T-helper 1 cell treated with Interleukin-12 subunit alpha and Interleukin-12 subunit beta and Interleukin-4 antibody, amounts not matched to agents 30 μg/mL and 1 μg/mL, for 36 hours (primary cell): ENCODE measurements at regions not wholly inside any gene's neighbourhood (a gene's known extent, or its start where the extent isn't known, plus 50 kb on each side); places are given as distances from the start of the nearest gene placed in this dataset.

Source experiments
- H3K27ac Mint-ChIP-seq: one replicate; pipeline ENCODE4 v1.8.0; 2021; ENCODE audit warnings: mild to moderate bottlenecking, mixed read lengths
- H3K27me3 Mint-ChIP-seq: one replicate; pipeline ENCODE4 v1.8.0; 2021; ENCODE audit warnings: low read depth, mixed read lengths
- H3K36me3 Mint-ChIP-seq: one replicate; pipeline ENCODE4 v1.8.0; 2021; ENCODE audit warnings: low read depth, mixed read lengths
- H3K4me1 Mint-ChIP-seq: one replicate; pipeline ENCODE4 v1.8.0; 2021; ENCODE audit warnings: low read depth, mixed read lengths
- H3K4me3 Mint-ChIP-seq: one replicate; pipeline ENCODE4 v1.8.0; 2021; ENCODE audit warnings: mild to moderate bottlenecking, moderate library complexity, mixed read lengths
- H3K9me3 Mint-ChIP-seq: one replicate; pipeline ENCODE4 v1.8.0; 2021; ENCODE audit warnings: mixed read lengths

DNA sequence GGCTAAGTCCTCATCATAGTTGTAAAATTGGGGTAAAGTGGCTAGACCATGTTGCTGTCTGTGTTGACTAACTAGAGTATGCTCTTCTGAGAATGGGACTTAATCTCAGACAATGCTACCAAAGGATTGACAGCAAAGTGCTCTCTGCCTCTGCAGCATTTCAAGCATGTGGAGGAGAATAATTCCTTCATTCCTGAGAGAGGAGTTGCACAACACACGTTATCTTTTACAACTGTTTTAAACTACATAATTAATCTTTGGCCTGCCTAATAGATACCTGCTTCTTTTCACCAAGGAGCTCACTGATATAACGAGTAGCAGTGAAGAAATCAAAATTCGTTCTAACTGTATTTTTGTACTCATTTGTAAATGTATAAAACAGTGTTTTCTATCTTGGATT is 2172.2 kb downstream of the PCDH9 start:
- H3K4me1 Mint-ChIP-seq: no peaks in the 10 kb centered on the region
- no peaks in the 10 kb centered on the region for H3K27me3 Mint-ChIP-seq
- no peaks in the 10 kb centered on the region for H3K36me3 Mint-ChIP-seq
- H3K27ac Mint-ChIP-seq: no peak overlapping the region
- no peak overlapping the region for H3K4me3 Mint-ChIP-seq
- peaks cover 10% of the 10 kb centered on the region for H3K9me3 Mint-ChIP-seq

DNA sequence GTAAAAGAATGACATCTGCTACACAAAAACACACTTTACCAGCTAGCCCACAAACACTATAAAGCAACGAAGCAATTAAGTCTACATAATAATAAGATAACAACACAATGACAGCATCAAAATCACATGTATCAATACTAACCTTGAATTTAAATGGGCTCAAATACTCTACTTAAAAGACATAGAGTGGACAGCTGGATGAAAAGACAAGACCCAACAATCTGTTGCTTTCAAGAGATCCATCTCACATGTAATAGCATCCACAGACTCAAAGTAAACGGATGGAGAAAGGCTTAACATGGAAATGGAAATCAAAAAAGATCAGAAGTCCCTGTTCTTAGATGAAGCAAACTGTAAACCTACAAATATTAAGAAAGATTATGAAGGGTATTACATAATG is 2175.9 kb downstream of the PCDH9 start:
- no peaks in the 10 kb centered on the region for H3K4me1 Mint-ChIP-seq
- H3K27ac Mint-ChIP-seq: no peak overlapping the region
- H3K4me3 Mint-ChIP-seq: no peak overlapping the region
- H3K27me3 Mint-ChIP-seq: no peaks in the 10 kb centered on the region
- peaks cover 6% of the 10 kb centered on the region for H3K9me3 Mint-ChIP-seq
- no peaks in the 10 kb centered on the region for H3K36me3 Mint-ChIP-seq

DNA sequence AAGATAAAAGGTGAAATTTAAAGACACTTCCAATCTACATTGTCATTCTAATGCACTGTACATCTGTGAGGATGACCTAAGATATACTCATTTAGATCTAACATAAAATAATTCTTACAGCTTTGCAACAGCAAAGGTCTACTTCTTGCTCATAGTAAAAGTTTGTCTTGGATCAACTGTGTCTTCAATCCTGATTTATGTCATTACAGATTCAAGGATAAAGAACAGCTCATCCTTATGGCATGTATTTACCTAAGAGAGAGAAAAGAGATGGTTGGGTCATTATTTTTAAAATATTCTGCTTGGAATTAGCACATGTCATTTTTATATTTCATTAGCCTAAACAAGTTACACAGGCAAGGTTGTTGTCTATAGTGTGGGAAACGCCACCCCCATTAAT is 2193.1 kb downstream of the PCDH9 start:
- no peaks in the 10 kb centered on the region for H3K36me3 Mint-ChIP-seq
- H3K4me3 Mint-ChIP-seq: no peak overlapping the region
- no peak overlapping the region for H3K27ac Mint-ChIP-seq
- H3K27me3 Mint-ChIP-seq: no peaks in the 10 kb centered on the region
- peaks cover 28% of the 10 kb centered on the region for H3K9me3 Mint-ChIP-seq
- H3K4me1 Mint-ChIP-seq: no peaks in the 10 kb centered on the region

DNA sequence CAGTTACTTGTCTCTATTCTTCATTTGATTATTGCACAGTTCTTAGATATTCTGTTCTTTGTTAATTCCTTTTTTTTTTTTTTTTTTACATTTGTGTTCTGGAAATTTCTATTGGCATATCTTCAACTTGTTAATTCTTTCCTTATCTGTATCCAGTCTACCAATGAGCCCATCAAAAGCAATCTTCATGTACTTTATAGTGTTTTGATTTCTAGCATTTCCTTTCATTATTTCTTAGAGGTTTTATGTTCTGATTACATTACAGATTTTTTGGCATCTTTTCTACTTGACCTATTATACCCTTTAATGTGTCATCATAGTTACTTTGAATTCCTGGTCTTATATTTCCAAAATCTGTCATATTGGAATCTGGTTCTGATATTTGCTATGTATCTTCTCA is 2194.8 kb downstream of the PCDH9 start:
- Mint-ChIP-seq H3K4me3 (no peak overlapping the region), H3K36me3 (no peaks in the 10 kb centered on the region), H3K4me1 (no peaks in the 10 kb centered on the region), H3K27ac (no peak overlapping the region), H3K9me3 (peaks cover 28% of the 10 kb centered on the region), H3K27me3 (no peaks in the 10 kb centered on the region)

DNA sequence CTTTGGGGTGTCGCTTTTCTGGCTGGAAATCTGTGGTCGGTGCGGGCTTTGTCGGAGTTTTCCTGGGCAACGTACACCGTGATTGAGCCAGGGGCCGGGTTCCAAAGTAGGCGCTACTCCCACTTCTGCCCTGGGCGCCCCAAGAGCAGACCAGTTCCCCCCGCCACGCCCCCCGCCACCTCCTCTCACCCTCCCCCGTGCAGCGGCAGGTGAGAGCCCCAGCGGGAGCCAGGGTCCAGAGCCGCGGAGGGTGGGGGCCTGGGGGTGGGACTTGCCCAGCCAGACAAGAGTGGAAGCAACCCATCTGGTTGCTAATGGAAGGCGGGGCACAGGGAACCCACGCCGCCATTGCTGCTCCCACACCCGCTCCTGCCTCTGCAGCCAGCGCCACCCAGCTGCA is 2195.9 kb downstream of the PCDH9 start:
- Mint-ChIP-seq H3K9me3 (peaks cover 24% of the 10 kb centered on the region), H3K36me3 (no peaks in the 10 kb centered on the region), H3K27me3 (no peaks in the 10 kb centered on the region), H3K4me1 (no peaks in the 10 kb centered on the region), H3K27ac (no peak overlapping the region), H3K4me3 (no peak overlapping the region)

DNA sequence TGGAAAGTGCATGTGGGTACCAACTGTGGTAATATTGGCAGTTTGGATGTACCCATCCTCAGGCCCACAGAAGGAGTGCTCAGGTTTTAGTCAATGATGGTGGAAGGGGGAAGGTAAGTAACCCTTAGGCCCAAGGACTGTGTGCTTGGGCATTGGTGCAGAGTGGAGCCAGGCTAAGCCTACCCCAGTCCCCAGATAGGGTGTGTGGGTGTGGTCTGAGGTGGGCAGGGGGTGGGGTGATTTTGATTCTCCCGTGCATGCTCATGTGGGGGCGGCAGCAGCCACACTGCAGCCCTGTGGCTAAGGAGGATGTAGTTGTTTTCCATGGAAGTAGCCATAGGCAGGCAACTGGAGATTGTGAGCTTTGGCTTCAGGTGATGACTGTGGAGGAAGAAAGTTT is 2197.3 kb downstream of the PCDH9 start:
- Mint-ChIP-seq H3K27me3 (no peaks in the 10 kb centered on the region), H3K4me3 (no peak overlapping the region), H3K36me3 (no peaks in the 10 kb centered on the region), H3K27ac (no peak overlapping the region), H3K9me3 (peaks cover 24% of the 10 kb centered on the region), H3K4me1 (no peaks in the 10 kb centered on the region)

DNA sequence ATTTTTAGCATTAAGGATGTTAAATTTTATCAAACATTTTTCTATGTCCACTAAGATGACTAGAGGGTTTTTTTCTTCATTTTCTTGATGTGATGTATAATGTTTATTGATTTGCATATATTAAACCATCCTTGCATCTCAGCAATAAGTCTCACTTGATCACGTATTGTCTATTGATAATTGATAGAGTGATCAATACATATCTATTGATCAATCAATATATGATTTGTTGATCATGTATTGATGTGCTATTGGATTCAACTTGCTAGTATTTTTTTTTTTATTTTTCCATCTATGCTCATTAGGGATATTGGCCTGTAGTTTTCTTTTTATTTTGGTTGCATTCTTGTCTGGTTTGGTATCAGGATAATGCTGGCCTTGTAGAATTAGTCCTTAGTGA is 2202.0 kb downstream of the PCDH9 start:
- Mint-ChIP-seq H3K4me3 (no peak overlapping the region), H3K27me3 (no peaks in the 10 kb centered on the region), H3K9me3 (peaks cover 20% of the 10 kb centered on the region), H3K4me1 (no peaks in the 10 kb centered on the region), H3K27ac (no peak overlapping the region), H3K36me3 (no peaks in the 10 kb centered on the region)

DNA sequence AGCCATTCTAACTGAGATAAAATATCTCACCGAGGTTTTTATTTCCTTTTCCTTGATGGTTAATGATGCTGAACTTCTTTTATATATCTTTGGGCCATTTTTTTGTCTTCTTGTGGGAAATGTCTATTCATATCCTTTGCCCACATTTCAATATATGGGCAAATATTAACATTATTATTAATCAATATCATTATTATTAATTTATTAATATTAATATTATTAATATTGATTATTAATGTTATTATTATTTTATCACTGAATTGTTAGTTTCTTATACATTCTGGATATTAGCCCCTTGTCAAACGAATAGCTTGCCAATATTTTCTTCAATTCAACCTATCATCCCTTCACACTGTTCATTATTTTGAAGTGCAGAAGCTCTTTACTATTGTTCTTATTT is 2203.6 kb downstream of the PCDH9 start:
- no peaks in the 10 kb centered on the region for H3K36me3 Mint-ChIP-seq
- no peak overlapping the region for H3K27ac Mint-ChIP-seq
- H3K4me1 Mint-ChIP-seq: no peaks in the 10 kb centered on the region
- peaks cover 13% of the 10 kb centered on the region for H3K9me3 Mint-ChIP-seq
- H3K27me3 Mint-ChIP-seq: no peaks in the 10 kb centered on the region
- H3K4me3 Mint-ChIP-seq: no peak overlapping the region

DNA sequence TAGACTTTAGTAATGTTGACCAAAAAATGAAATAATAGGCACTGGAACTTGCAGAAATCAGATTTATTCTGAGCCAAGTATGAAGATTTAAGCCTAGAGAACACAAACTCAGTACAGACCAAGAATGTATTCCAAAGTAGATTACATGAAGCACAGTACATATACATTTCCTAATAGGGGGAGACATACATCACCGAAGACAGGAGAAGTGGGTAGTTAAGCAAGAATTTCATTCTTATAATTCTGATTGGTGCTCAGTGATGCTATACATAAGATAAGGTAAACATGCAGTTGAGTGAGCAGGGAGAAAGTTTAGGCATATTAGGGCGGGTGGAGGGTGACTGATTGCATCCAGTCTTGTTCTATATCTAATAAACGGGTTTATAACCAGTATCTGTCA is 2218.8 kb downstream of the PCDH9 start:
- Mint-ChIP-seq H3K36me3 (no peaks in the 10 kb centered on the region), H3K27ac (no peak overlapping the region), H3K4me1 (no peaks in the 10 kb centered on the region), H3K27me3 (no peaks in the 10 kb centered on the region), H3K4me3 (no peak overlapping the region), H3K9me3 (peaks cover 23% of the 10 kb centered on the region)

DNA sequence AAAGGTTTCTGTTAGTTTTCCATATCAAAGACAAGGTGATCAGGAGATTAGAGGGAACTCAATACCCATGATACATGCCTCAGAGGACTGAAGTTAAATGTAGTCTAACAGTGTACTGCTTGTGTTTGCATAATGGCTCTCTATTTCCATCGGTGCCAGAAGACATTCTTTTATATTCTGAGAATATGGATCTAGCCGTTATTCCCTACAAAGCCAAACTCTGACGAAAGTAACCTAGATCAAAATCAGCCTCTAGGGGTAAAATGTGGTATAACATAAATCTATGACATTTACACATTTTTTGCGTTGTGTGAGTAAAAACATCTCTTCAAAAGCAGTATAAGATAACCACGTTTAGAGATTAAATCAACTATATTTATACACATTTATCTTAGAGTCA is 2232.7 kb downstream of the PCDH9 start:
- no peak overlapping the region for H3K4me3 Mint-ChIP-seq
- H3K9me3 Mint-ChIP-seq: peaks cover 12% of the 10 kb centered on the region
- H3K27me3 Mint-ChIP-seq: no peaks in the 10 kb centered on the region
- no peaks in the 10 kb centered on the region for H3K36me3 Mint-ChIP-seq
- no peaks in the 10 kb centered on the region for H3K4me1 Mint-ChIP-seq
- no peak overlapping the region for H3K27ac Mint-ChIP-seq

DNA sequence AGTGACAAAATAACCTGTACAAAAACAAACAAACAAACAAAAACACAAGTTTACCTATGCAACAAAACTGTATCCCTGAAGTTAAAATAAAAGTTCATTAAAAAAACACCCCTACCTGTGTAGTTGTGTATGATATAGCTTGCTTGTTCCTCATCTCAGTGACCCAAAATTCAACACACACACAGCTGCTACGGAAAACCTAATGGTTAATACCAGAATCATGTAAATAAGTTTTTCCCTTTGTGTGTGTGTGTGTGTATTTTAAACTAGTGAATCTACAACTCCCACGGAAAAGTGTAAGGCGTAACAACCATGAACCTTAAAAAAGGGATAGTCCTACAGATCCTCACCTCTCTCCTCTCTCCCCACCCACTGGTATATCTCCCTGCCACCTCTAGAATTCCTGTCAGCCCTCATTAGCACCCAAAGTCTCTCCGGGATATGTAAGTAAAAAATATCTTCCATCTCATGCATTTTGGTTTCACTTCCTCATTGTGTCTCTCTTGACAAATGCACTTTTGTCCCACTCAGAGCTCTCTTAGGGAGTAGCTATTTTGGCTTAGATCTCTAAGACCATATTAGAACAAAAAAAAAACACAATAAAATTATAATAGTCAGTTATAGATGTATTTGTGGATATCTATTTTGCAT is 2236.5 kb downstream of the PCDH9 start:
- Mint-ChIP-seq H3K4me3 (no peak overlapping the region), H3K27me3 (no peaks in the 10 kb centered on the region), H3K36me3 (no peaks in the 10 kb centered on the region), H3K4me1 (no peaks in the 10 kb centered on the region), H3K27ac (no peak overlapping the region), H3K9me3 (peaks cover 17% of the 10 kb centered on the region)

DNA sequence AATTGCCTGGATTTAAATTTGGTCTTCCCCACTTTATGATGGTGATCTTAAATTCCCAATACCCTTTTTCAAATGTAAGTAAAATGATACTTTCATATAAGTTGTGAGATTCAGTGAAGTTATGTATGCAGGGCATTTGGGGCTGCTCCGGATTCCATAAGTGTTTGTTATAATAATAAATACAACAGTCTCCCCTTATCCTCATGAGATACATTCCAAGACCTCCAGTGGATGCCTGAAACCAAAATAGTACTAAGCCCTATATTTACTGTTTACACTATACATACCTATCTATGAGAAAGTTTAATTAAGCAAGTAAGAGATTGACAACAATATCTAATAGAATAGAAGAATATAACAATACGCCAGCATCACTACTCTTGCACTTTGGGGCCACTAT is 2237.8 kb downstream of the PCDH9 start:
- H3K36me3 Mint-ChIP-seq: no peaks in the 10 kb centered on the region
- no peaks in the 10 kb centered on the region for H3K4me1 Mint-ChIP-seq
- no peaks in the 10 kb centered on the region for H3K27me3 Mint-ChIP-seq
- H3K9me3 Mint-ChIP-seq: peaks cover 17% of the 10 kb centered on the region
- H3K4me3 Mint-ChIP-seq: no peak overlapping the region
- no peak overlapping the region for H3K27ac Mint-ChIP-seq

DNA sequence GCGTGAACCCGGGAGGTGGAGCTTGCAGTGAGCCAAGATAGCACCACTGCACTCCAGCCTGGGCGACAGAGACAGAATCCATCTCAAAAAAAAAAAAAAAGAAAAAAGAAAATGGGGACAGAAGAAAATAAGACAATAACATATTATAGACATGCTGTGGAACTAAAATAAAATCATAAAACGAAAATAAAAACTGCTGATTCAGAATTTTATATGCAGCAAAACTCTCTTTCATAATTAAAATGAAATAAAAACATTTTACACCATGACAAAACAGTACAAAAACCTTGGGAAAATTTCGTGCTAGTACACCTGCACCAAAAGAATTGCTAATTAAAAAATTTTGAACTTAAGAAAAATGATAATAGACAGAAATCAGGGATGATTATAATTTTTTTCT is 2245.1 kb downstream of the PCDH9 start:
- Mint-ChIP-seq H3K4me1 (no peaks in the 10 kb centered on the region), H3K36me3 (no peaks in the 10 kb centered on the region), H3K27me3 (no peaks in the 10 kb centered on the region), H3K9me3 (peaks cover 15% of the 10 kb centered on the region), H3K4me3 (no peak overlapping the region), H3K27ac (no peak overlapping the region)

DNA sequence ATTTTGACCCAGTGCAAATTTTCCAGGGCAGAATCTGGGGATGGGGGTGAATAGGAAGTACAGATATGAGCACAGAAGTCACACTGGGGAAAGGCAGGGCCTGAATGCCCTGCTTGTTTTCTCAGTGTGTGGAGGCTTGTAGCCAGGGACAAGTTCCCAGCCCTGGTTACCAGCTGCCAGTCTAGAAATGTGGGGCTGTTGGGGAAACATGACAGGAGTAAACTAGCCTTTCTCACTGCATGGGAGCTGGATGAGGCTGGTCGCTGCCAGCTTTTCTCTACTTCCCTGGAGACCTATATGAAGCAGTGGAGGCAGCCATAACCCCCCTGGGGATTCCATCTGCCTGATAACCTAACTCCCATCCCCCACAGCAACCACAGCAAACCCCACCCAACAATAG is 2267.7 kb downstream of the PCDH9 start:
- no peaks in the 10 kb centered on the region for H3K27me3 Mint-ChIP-seq
- peaks cover 12% of the 10 kb centered on the region for H3K9me3 Mint-ChIP-seq
- no peak overlapping the region for H3K27ac Mint-ChIP-seq
- H3K4me3 Mint-ChIP-seq: no peak overlapping the region
- no peaks in the 10 kb centered on the region for H3K4me1 Mint-ChIP-seq
- H3K36me3 Mint-ChIP-seq: no peaks in the 10 kb centered on the region

DNA sequence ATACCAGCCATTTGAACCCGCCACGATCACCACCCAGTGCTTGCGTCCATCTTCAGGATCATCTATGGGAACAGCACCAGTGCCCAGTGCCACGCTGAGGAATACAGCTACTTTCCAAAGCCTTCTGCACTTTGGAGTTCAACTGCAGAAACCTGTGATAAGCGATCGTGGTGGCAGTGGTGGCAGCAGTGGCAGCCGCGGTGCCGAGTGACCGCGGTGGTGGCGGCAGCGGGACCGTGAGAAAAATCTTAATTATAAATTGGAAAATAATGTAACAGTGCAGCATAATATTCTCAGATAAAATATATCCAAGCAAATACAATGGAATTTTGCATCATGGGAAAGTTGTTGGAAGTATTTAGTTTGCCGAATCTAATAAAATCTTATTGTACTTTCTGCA is 2270.9 kb downstream of the PCDH9 start:
- Mint-ChIP-seq H3K4me3 (no peak overlapping the region), H3K36me3 (no peaks in the 10 kb centered on the region), H3K27ac (no peak overlapping the region), H3K4me1 (no peaks in the 10 kb centered on the region), H3K9me3 (peaks cover 18% of the 10 kb centered on the region), H3K27me3 (no peaks in the 10 kb centered on the region)

DNA sequence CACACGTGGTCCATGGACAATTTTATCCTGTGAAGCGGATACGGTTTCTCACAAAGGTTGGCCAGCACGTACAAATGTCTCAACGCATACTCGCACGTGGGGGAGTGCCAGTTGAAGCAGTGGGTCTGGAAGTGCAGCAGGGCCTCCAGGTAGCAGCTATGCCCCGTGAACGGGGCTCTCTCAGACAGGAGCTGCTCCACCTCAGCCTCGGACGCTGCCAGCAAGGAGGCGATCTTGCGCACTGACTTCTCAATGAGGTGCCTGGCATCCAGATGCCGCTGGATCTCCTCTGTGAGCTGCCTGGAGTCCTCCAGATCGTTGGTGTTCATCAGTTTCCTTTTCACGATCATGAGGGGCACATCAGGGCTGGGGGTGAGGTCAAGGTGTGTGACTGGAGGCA is 2272.0 kb downstream of the PCDH9 start:
- H3K9me3 Mint-ChIP-seq: peaks cover 14% of the 10 kb centered on the region
- no peaks in the 10 kb centered on the region for H3K36me3 Mint-ChIP-seq
- no peaks in the 10 kb centered on the region for H3K27me3 Mint-ChIP-seq
- H3K4me1 Mint-ChIP-seq: no peaks in the 10 kb centered on the region
- H3K4me3 Mint-ChIP-seq: no peak overlapping the region
- H3K27ac Mint-ChIP-seq: no peak overlapping the region
